ENCODE measurements at regions not wholly inside any gene's neighbourhood (a gene's known extent, or its start where the extent isn't known, plus 50 kb on each side); places are given as distances from the start of the nearest gene placed in this dataset.

GRCh38 chr21:22961258-22961657 lies 1963.0 kb downstream of the NCAM2 start:
- ATAC-seq (no peak), DNase-seq (no peak)
- no peak overlapping the region for H3K4me3 ChIP-seq
- H3K4me1 ChIP-seq = no peaks in the 10 kb centered on the region
- H3K36me3 ChIP-seq = no peaks in the 10 kb centered on the region
- 65 to 75% (median 71%) methylated on average over 5 of the region's 5 CpGs for WGBS, 4 donors
- H3K9me3 ChIP-seq = no peaks in the 10 kb centered on the region
- no peaks in the 10 kb centered on the region for H3K27me3 ChIP-seq
- TF ChIP-seq CTCF (IDR thresholded peaks at IDR 0.05) = no peak
- no peak for TF ChIP-seq POLR2A (IDR thresholded peaks at IDR 0.05)
- intact Hi-C loops (cut with DNase I) = no loop called here
- H3K27ac ChIP-seq = no peak overlapping the region

GRCh38 chr21:22965455-22966135 lies 1967.4 kb downstream of the NCAM2 start:
- WGBS, 4 donors = 52 to 58% (median 57%) methylated on average over 3 of the region's 3 CpGs
- no peak for TF ChIP-seq POLR2A (IDR thresholded peaks at IDR 0.05)
- no peak for TF ChIP-seq CTCF (IDR thresholded peaks at IDR 0.05)
- H3K4me3 ChIP-seq = no peak overlapping the region
- H3K27ac ChIP-seq = no peak overlapping the region
- intact Hi-C loops (cut with DNase I) = no loop called here
- no peaks in the 10 kb centered on the region for H3K4me1 ChIP-seq
- H3K36me3 ChIP-seq = no peaks in the 10 kb centered on the region
- ATAC-seq (no peak), DNase-seq (no peak)
- H3K27me3 ChIP-seq = no peaks in the 10 kb centered on the region
- H3K9me3 ChIP-seq = no peaks in the 10 kb centered on the region

- DNase-seq = no peak
- H3K4me3 ChIP-seq = no peak overlapping the region
- no peaks in the 10 kb centered on the region for H3K27me3 ChIP-seq
- WGBS, 4 donors = 70 to 88% (median 84%) methylated on average over 4 of the region's 4 CpGs
- H3K27ac ChIP-seq = no peak overlapping the region
- H3K4me1 ChIP-seq = no peaks in the 10 kb centered on the region
- no peak for TF ChIP-seq CTCF (IDR thresholded peaks at IDR 0.05)
- TF ChIP-seq POLR2A (IDR thresholded peaks at IDR 0.05) = no peak
- no peak for ATAC-seq
- no peaks in the 10 kb centered on the region for H3K36me3 ChIP-seq
- H3K9me3 ChIP-seq = peaks cover 0 to 6% (median 0%) of the 10 kb centered on the region in 12 donors
- intact Hi-C loops (cut with DNase I) = no loop called here
These were observed 1983.6 kb downstream of the NCAM2 start for GRCh38 chr21:22981819-22982218.

GRCh38 chr21:22993144-22993543 lies 1994.9 kb downstream of the NCAM2 start:
- Histone ChIP-seq H3K27ac (no peak overlapping the region), H3K4me1 (no peaks in the 10 kb centered on the region), H3K4me3 (no peak overlapping the region), H3K9me3 (peaks cover 0 to 17% (median 0%) of the 10 kb centered on the region in 12 donors), H3K36me3 (no peaks in the 10 kb centered on the region), H3K27me3 (no peaks in the 10 kb centered on the region)
- DNase-seq (no peak), ATAC-seq (no peak)
- TF ChIP-seq POLR2A (IDR thresholded peaks at IDR 0.05) (no peak), CTCF (IDR thresholded peaks at IDR 0.05) (no peak)
- WGBS, 4 donors = 68 to 85% (median 76%) methylated on average over 4 of the region's 4 CpGs
- intact Hi-C loops (cut with DNase I) = no loop called here
